HFF-Myc (cell line): ENCODE measurements at regions not wholly inside any gene's neighbourhood (a gene's known extent, or its start where the extent isn't known, plus 50 kb on each side); places are given as distances from the start of the nearest gene placed in this dataset.

ENCODE experiments used
- DNase-seq: peaks from one replicate; pipeline ENCODE4 v3.0.0-alpha.2; 2011; ENCODE audit warnings: low read depth; ENCODE audit errors: extremely low read depth
- H3K4me3 ChIP-seq: replicated peaks from 2 replicates; pipeline ENCODE4 v1.5.1; 2011; ENCODE audit warnings: low read depth, mild to moderate bottlenecking, control low read depth, low read length
- CTCF ChIP-seq: IDR thresholded peaks from 2 replicates; pipeline ENCODE4 v1.5.1; 2012; ENCODE audit warnings: mild to moderate bottlenecking, low read depth, low read length, control low read depth; ENCODE audit errors: missing control alignments

GRCh38 chr4:147388018-147388417 lies 92.9 kb upstream of the EDNRA start:
- DNase-seq: no peak
- H3K4me3 ChIP-seq: no peak overlapping the region
- no peak for TF ChIP-seq CTCF

- no peak for DNase-seq
- TF ChIP-seq CTCF: no peak
- no peak overlapping the region for H3K4me3 ChIP-seq
These were observed 84.8 kb upstream of the EDNRA start for GRCh38 chr4:147396105-147396504.

- TF ChIP-seq CTCF: no peak
- DNase-seq: no peak
- H3K4me3 ChIP-seq: no peak overlapping the region
These were observed 82.3 kb upstream of the EDNRA start for GRCh38 chr4:147398556-147398955.

GRCh38 chr4:147400721-147401120 lies 80.2 kb upstream of the EDNRA start:
- DNase-seq: no peak
- no peak for TF ChIP-seq CTCF
- no peak overlapping the region for H3K4me3 ChIP-seq

- no peak for DNase-seq
- no peak overlapping the region for H3K4me3 ChIP-seq
- no peak for TF ChIP-seq CTCF
These were observed 79.7 kb upstream of the EDNRA start for GRCh38 chr4:147401221-147401620.

- no peak overlapping the region for H3K4me3 ChIP-seq
- TF ChIP-seq CTCF: peak; percentile 68
- DNase-seq: no peak
These were observed 73.4 kb upstream of the EDNRA start for GRCh38 chr4:147407261-147408045.

GRCh38 chr4:147408189-147408588 lies 72.7 kb upstream of the EDNRA start:
- H3K4me3 ChIP-seq: no peak overlapping the region
- DNase-seq: no peak
- no peak for TF ChIP-seq CTCF
